PC-9 (cell line): ENCODE measurements at regions not wholly inside any gene's neighbourhood (a gene's known extent, or its start where the extent isn't known, plus 50 kb on each side); places are given as distances from the start of the nearest gene placed in this dataset.

Source experiments
- EZH2 ChIP-seq: fragments of 200-600 bp; sonication (generic); IDR thresholded peaks from 2 replicates; pipeline ENCODE4 v1.8.0; 2017; ENCODE audit warnings: antibody characterized with exemption, low read depth
- TF ChIP-seq, protein P1 (sequence below): fragments of 200-600 bp; sonication (generic); conservative IDR thresholded peaks from 2 replicates; pipeline ENCODE4 v1.6.1; 2017; ENCODE audit warnings: mixed run types, antibody characterized with exemption, mild to moderate bottlenecking, moderate library complexity

DNA sequence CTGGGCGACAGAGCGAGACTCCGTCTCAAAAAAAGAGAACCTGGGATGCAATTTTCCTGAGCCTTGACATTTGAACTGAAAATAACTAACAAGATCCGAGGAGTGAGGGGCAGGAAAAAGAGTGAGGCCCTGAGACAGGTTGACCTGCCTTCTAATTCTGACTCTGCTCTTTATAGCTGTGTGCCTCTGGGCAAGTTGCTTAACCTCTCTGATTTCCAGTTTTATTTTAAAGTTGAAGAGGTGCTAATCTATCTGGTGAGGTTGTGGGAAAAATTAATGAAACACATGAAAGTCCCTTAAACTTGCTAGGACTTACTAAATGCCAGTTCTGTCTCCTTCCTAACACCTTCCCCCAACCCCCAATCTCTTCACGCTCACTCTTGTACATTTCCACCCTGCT is 108.4 kb upstream of the MGAT5 start:
- TF ChIP-seq, protein P1, sequence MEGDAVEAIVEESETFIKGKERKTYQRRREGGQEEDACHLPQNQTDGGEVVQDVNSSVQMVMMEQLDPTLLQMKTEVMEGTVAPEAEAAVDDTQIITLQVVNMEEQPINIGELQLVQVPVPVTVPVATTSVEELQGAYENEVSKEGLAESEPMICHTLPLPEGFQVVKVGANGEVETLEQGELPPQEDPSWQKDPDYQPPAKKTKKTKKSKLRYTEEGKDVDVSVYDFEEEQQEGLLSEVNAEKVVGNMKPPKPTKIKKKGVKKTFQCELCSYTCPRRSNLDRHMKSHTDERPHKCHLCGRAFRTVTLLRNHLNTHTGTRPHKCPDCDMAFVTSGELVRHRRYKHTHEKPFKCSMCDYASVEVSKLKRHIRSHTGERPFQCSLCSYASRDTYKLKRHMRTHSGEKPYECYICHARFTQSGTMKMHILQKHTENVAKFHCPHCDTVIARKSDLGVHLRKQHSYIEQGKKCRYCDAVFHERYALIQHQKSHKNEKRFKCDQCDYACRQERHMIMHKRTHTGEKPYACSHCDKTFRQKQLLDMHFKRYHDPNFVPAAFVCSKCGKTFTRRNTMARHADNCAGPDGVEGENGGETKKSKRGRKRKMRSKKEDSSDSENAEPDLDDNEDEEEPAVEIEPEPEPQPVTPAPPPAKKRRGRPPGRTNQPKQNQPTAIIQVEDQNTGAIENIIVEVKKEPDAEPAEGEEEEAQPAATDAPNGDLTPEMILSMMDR = no peak
- TF ChIP-seq EZH2 = no peak
